ENCODE measurements at regions not wholly inside any gene's neighbourhood (a gene's known extent, or its start where the extent isn't known, plus 50 kb on each side); places are given as distances from the start of the nearest gene placed in this dataset.

DNA sequence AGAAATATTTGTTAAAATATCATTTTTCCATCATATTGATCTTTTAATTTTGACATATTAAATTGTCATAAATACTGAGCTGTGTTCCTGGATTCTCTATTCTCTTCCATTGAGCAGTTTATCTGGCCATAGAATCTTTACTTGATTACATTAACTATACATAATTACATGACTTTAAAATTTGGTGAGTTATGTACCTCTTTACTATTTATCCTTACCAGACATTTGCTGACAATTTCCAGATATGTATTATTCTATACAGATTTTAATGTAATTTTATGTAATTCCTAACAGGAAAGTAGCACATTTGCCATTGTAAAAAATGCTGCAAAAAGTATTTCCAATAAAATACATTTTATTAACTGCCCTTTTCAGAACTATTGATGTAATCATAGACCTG, 770.3 kb downstream of the KCTD16 start (continued):
- TF ChIP-seq REST (IDR thresholded peaks at IDR 0.05; ENCODE audit: borderline replicate concordance) = no peak
- no peak for TF ChIP-seq REST (CRISPR knock-in tag; IDR thresholded peaks at IDR 0.05; ENCODE audit: low read depth)
- TF ChIP-seq, protein P1, sequence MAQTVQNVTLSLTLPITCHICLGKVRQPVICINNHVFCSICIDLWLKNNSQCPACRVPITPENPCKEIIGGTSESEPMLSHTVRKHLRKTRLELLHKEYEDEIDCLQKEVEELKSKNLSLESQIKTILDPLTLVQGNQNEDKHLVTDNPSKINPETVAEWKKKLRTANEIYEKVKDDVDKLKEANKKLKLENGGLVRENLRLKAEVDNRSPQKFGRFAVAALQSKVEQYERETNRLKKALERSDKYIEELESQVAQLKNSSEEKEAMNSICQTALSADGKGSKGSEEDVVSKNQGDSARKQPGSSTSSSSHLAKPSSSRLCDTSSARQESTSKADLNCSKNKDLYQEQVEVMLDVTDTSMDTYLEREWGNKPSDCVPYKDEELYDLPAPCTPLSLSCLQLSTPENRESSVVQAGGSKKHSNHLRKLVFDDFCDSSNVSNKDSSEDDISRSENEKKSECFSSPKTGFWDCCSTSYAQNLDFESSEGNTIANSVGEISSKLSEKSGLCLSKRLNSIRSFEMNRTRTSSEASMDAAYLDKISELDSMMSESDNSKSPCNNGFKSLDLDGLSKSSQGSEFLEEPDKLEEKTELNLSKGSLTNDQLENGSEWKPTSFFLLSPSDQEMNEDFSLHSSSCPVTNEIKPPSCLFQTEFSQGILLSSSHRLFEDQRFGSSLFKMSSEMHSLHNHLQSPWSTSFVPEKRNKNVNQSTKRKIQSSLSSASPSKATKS (CRISPR knock-in tag; IDR thresholded peaks at IDR 0.05) = no peak
- no peak for TF ChIP-seq SP1 (CRISPR knock-in tag; IDR thresholded peaks at IDR 0.05)
- no peak for TF ChIP-seq TSHZ1 (CRISPR knock-in tag; IDR thresholded peaks at IDR 0.05)
- TF ChIP-seq ZKSCAN1 (IDR thresholded peaks at IDR 0.05; ENCODE audit: low read depth, low read length) = no peak
- TF ChIP-seq ZNF57 (CRISPR knock-in tag; IDR thresholded peaks at IDR 0.05) = no peak
- no peak for TF ChIP-seq BDP1 (IDR thresholded peaks at IDR 0.05; ENCODE audit: insufficient read depth, insufficient read length)
- no peak for TF ChIP-seq PBX2 (CRISPR knock-in tag; IDR thresholded peaks at IDR 0.05; ENCODE audit: low read depth)
- TF ChIP-seq PBX2 (tag; conservative IDR thresholded peaks at IDR 0.05; ENCODE audit: low read depth) = no peak

Measured in K562 (cell line).